ENCODE measurements at regions not wholly inside any gene's neighbourhood (a gene's known extent, or its start where the extent isn't known, plus 50 kb on each side); places are given as distances from the start of the nearest gene placed in this dataset.

DNA sequence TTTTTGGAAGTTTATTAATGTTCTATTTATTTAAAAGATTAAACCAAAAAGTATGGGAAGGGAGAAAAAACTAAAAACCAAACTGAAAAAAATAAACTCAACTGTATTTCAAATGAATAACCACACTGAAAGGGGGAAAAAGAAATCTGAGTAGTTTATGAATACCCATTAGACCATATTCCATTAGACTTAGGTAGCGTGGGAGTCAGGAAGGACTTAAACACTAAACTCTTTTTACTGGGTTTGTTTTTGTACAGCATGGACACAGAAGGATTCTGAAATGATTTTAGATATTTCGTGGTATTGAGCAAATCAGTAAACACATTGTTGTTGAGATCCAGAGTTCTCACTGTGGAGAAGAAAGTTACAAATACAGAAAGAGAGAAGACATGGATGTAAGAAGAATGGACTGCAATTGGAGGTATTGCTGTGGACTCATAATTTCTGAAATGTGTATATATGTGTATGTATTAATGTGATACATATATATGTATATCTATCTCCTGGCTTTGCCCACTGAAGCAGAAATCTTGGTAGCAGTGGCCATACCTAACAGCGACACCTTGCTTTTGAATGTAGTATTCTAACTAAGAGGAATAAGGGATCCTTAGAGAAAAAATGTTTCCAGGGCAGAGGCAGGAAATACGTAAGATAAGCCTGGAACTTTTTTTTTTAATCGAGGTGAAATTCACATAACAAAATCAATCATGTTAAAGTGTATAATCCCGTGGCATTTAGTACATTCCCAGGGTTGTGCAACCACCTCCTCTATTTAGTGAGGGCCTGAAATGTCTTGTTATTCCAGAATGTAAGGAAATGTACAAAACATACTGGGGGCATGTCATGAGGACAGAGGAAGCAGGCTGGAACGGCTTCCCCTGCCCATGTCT, 228.8 kb downstream of the SMARCA2 start:
- TF ChIP-seq FOXM1 (IDR thresholded peaks at IDR 0.05; ENCODE audit: borderline replicate concordance, low read depth) (no peak), ZBTB7A (IDR thresholded peaks at IDR 0.05; ENCODE audit: low read depth) (no peak), CREB1 (IDR thresholded peaks at IDR 0.05; ENCODE audit: low read depth) (no peak), TCF12 (IDR thresholded peaks at IDR 0.05; ENCODE audit: low read depth) (no peak), TEAD4 (IDR thresholded peaks at IDR 0.05) (no peak), RAD21 (IDR thresholded peaks at IDR 0.05; ENCODE audit: low read depth) (no peak), YY1 (IDR thresholded peaks at IDR 0.05; ENCODE audit: low read depth) (no peak), CEBPB (IDR thresholded peaks at IDR 0.05) (no peak), NFIC (IDR thresholded peaks at IDR 0.05) (no peak), EGR1 (IDR thresholded peaks at IDR 0.05) (no peak), TAF1 (IDR thresholded peaks at IDR 0.05; ENCODE audit: low read depth) (no peak), EP300 (IDR thresholded peaks at IDR 0.05; ENCODE audit: borderline replicate concordance) (no peak)
- TF ChIP-seq, protein P1, sequence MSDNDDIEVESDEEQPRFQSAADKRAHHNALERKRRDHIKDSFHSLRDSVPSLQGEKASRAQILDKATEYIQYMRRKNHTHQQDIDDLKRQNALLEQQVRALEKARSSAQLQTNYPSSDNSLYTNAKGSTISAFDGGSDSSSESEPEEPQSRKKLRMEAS (IDR thresholded peaks at IDR 0.05), result no peak
- TF ChIP-seq, protein P2, sequence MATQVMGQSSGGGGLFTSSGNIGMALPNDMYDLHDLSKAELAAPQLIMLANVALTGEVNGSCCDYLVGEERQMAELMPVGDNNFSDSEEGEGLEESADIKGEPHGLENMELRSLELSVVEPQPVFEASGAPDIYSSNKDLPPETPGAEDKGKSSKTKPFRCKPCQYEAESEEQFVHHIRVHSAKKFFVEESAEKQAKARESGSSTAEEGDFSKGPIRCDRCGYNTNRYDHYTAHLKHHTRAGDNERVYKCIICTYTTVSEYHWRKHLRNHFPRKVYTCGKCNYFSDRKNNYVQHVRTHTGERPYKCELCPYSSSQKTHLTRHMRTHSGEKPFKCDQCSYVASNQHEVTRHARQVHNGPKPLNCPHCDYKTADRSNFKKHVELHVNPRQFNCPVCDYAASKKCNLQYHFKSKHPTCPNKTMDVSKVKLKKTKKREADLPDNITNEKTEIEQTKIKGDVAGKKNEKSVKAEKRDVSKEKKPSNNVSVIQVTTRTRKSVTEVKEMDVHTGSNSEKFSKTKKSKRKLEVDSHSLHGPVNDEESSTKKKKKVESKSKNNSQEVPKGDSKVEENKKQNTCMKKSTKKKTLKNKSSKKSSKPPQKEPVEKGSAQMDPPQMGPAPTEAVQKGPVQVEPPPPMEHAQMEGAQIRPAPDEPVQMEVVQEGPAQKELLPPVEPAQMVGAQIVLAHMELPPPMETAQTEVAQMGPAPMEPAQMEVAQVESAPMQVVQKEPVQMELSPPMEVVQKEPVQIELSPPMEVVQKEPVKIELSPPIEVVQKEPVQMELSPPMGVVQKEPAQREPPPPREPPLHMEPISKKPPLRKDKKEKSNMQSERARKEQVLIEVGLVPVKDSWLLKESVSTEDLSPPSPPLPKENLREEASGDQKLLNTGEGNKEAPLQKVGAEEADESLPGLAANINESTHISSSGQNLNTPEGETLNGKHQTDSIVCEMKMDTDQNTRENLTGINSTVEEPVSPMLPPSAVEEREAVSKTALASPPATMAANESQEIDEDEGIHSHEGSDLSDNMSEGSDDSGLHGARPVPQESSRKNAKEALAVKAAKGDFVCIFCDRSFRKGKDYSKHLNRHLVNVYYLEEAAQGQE (IDR thresholded peaks at IDR 0.05; ENCODE audit: low read depth), result no peak
- TF ChIP-seq, protein P3, sequence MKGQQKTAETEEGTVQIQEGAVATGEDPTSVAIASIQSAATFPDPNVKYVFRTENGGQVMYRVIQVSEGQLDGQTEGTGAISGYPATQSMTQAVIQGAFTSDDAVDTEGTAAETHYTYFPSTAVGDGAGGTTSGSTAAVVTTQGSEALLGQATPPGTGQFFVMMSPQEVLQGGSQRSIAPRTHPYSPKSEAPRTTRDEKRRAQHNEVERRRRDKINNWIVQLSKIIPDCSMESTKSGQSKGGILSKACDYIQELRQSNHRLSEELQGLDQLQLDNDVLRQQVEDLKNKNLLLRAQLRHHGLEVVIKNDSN (IDR thresholded peaks at IDR 0.05), result no peak

DNA sequence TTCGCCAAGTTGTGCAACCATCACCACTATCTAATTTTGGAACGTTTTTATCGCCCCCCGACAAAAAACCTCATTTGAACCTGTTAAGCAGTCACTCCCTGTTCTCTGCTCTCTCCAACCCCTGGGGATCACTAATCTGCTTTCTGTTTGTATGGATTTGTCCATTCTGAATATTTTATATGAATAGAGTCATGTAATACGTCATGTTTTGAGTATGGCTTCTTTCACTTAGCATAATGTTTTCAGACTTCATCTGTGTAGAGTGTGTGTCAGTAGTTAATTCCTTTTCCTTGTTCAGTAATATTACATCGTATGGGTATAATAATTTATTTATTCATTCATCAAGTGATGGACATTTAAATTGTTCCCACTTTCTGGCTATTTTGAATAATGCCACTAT, 232.2 kb downstream of the SMARCA2 start:
- TF ChIP-seq TEAD4 (IDR thresholded peaks at IDR 0.05) (no peak), TCF12 (IDR thresholded peaks at IDR 0.05; ENCODE audit: low read depth) (no peak), TAF1 (IDR thresholded peaks at IDR 0.05; ENCODE audit: low read depth) (no peak), CREB1 (IDR thresholded peaks at IDR 0.05; ENCODE audit: low read depth) (no peak), ZBTB7A (IDR thresholded peaks at IDR 0.05; ENCODE audit: low read depth) (no peak), NFIC (IDR thresholded peaks at IDR 0.05) (no peak), YY1 (IDR thresholded peaks at IDR 0.05; ENCODE audit: low read depth) (no peak), CEBPB (IDR thresholded peaks at IDR 0.05) (no peak)
- TF ChIP-seq, protein P3 (IDR thresholded peaks at IDR 0.05), result no peak
- TF ChIP-seq, protein P1 (IDR thresholded peaks at IDR 0.05), result no peak
- TF ChIP-seq, protein P2 (IDR thresholded peaks at IDR 0.05; ENCODE audit: low read depth), result no peak

DNA sequence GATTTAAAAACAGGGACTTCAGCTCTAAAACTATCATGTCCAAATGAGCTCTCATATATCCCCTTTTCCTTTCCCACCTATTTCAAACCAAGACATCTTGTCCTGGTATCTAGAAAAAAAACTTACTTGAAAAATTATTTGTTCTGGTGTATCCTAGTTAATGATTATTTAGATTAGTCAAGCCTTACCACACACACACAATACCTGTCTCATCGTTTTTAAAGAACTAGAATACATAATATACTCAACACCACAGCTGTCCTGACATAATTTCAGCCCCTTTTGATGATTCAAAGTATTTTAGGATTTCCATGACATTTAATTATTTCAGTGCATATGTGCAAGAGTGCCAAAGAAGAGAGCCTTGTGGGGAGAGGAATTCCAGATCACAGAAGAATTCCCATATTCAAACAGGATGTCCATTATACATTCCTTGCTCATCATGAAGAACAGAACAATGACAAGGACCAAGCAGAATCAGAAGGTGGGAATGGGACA, 233.7 kb downstream of the SMARCA2 start:
- TF ChIP-seq EP300 (IDR thresholded peaks at IDR 0.05; ENCODE audit: borderline replicate concordance), result no peak
- TF ChIP-seq CEBPB (IDR thresholded peaks at IDR 0.05), result no peak
- TF ChIP-seq TCF12 (IDR thresholded peaks at IDR 0.05; ENCODE audit: low read depth), result no peak
- no peak for TF ChIP-seq ZBTB7A (IDR thresholded peaks at IDR 0.05; ENCODE audit: low read depth)
- TF ChIP-seq EGR1 (IDR thresholded peaks at IDR 0.05), result no peak
- no peak for TF ChIP-seq CREB1 (IDR thresholded peaks at IDR 0.05; ENCODE audit: low read depth)
- no peak for TF ChIP-seq RAD21 (IDR thresholded peaks at IDR 0.05; ENCODE audit: low read depth)
- TF ChIP-seq, protein P2 (IDR thresholded peaks at IDR 0.05; ENCODE audit: low read depth), result no peak
- TF ChIP-seq, protein P3 (IDR thresholded peaks at IDR 0.05), result no peak
- TF ChIP-seq TEAD4 (IDR thresholded peaks at IDR 0.05), result no peak
- TF ChIP-seq TAF1 (IDR thresholded peaks at IDR 0.05; ENCODE audit: low read depth), result no peak
- TF ChIP-seq, protein P1 (IDR thresholded peaks at IDR 0.05), result no peak
- TF ChIP-seq YY1 (IDR thresholded peaks at IDR 0.05; ENCODE audit: low read depth), result no peak
- no peak for TF ChIP-seq FOXM1 (IDR thresholded peaks at IDR 0.05; ENCODE audit: borderline replicate concordance, low read depth)
- no peak for TF ChIP-seq NFIC (IDR thresholded peaks at IDR 0.05)
